ENCODE measurements at regions not wholly inside any gene's neighbourhood (a gene's known extent, or its start where the extent isn't known, plus 50 kb on each side); places are given as distances from the start of the nearest gene placed in this dataset.

- DNase-seq (ENCODE audit: low read depth in 4 of 4, low spot score in 1 of 4): no peak
Observed at GRCh38 chr5:115409094-115409493, 112.6 kb upstream of the CCDC112 start.

GRCh38 chr5:115402822-115403577, 106.5 kb upstream of the CCDC112 start:
- DNase-seq (ENCODE audit: low read depth in 4 of 4, low spot score in 1 of 4): no peak

- DNase-seq (ENCODE audit: low read depth in 4 of 4, low spot score in 1 of 4): no peak
Observed at GRCh38 chr5:115402092-115402491, 105.6 kb upstream of the CCDC112 start.

GRCh38 chr5:115398719-115399118, 102.3 kb upstream of the CCDC112 start:
- no peak for DNase-seq (ENCODE audit: low read depth in 4 of 4, low spot score in 1 of 4)

- DNase-seq (ENCODE audit: low read depth in 4 of 4, low spot score in 1 of 4): no peak
Observed at GRCh38 chr5:115396688-115397087, 100.2 kb upstream of the CCDC112 start.

- DNase-seq (ENCODE audit: low read depth in 4 of 4, low spot score in 1 of 4): no peak
Observed at GRCh38 chr5:115396081-115396480, 99.6 kb upstream of the CCDC112 start.

GRCh38 chr5:115394531-115394930, 98.1 kb upstream of the CCDC112 start:
- DNase-seq (ENCODE audit: low read depth in 4 of 4, low spot score in 1 of 4): no peak

GRCh38 chr5:115393239-115393638, 96.8 kb upstream of the CCDC112 start:
- DNase-seq (ENCODE audit: low read depth in 4 of 4, low spot score in 1 of 4): no peak

- no peak for DNase-seq (ENCODE audit: low read depth in 4 of 4, low spot score in 1 of 4)
Observed at GRCh38 chr5:115392611-115393010, 96.2 kb upstream of the CCDC112 start.

- DNase-seq (ENCODE audit: low read depth in 4 of 4, low spot score in 1 of 4): no peak
Observed at GRCh38 chr5:115391780-115392179, 95.3 kb upstream of the CCDC112 start.

GRCh38 chr5:115389799-115390382, 93.4 kb upstream of the CCDC112 start:
- DNase-seq (ENCODE audit: low read depth in 4 of 4, low spot score in 1 of 4): no peak

GRCh38 chr5:115389034-115389798, 92.8 kb upstream of the CCDC112 start:
- DNase-seq (ENCODE audit: low read depth in 4 of 4, low spot score in 1 of 4): no peak

- DNase-seq (ENCODE audit: low read depth in 4 of 4, low spot score in 1 of 4): no peak
Observed at GRCh38 chr5:115388240-115388639, 91.8 kb upstream of the CCDC112 start.

- DNase-seq (ENCODE audit: low read depth in 4 of 4, low spot score in 1 of 4): no peak
Observed at GRCh38 chr5:115387816-115388215, 91.4 kb upstream of the CCDC112 start.

- DNase-seq (ENCODE audit: low read depth in 4 of 4, low spot score in 1 of 4): no peak
Observed at GRCh38 chr5:115386657-115387056, 90.2 kb upstream of the CCDC112 start.

GRCh38 chr5:115384587-115385375, 88.3 kb upstream of the CCDC112 start:
- no peak for DNase-seq (ENCODE audit: low read depth in 4 of 4, low spot score in 1 of 4)

- DNase-seq (ENCODE audit: low read depth in 4 of 4, low spot score in 1 of 4): no peak
Observed at GRCh38 chr5:115382989-115383388, 86.5 kb upstream of the CCDC112 start.

- no peak for DNase-seq (ENCODE audit: low read depth in 4 of 4, low spot score in 1 of 4)
Observed at GRCh38 chr5:115381911-115382662, 85.6 kb upstream of the CCDC112 start.

GRCh38 chr5:115379622-115380344, 83.3 kb upstream of the CCDC112 start:
- DNase-seq (ENCODE audit: low read depth in 4 of 4, low spot score in 1 of 4): no peak

- no peak for DNase-seq (ENCODE audit: low read depth in 4 of 4, low spot score in 1 of 4)
Observed at GRCh38 chr5:115378754-115379153, 82.3 kb upstream of the CCDC112 start.
